ENCODE measurements at regions not wholly inside any gene's neighbourhood (a gene's known extent, or its start where the extent isn't known, plus 50 kb on each side); places are given as distances from the start of the nearest gene placed in this dataset.

DNA sequence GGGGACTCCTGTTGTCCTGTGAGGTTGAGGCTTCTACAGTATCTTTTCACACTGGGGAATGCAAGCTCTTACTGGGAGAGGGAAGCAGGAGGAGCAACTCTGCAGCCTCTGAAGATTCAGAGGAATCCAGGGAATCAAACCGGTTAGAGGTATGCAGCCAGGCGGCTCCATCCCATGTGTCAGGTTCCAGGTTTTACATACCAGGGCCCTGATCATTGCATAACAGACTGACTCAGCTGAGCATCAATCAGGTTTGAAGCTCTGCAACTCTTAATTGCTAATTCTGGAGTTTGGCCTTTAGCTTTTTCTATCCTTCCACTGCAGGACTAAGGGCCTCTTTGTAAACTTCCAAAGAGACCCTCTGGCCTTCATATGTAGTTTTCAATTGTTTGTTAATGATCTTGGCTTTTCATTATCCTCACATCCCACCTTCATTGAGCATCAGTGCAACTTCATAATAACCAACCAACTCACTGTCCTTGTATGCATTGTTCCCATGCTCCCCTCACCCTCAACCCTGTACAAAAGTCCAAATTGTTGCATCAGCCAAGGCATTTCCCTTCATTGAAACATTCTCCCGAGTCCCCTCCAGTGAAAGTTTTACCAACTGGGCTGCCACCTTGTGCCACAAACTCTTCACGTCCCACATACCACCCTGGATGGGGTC is 59.7 kb upstream of the DHX40 start:
- H2BK120ac ChIP-seq (ENCODE audit: low read depth, low read length) = no peak overlapping the region
- H2AK5ac ChIP-seq (ENCODE audit: low read length) = no peak overlapping the region
- H3K79me2 ChIP-seq (ENCODE audit: control insufficient read depth, insufficient read depth, low read length) = no peaks in the 10 kb centered on the region
- no peaks in the 10 kb centered on the region for H3K79me1 ChIP-seq (ENCODE audit: low read length)
- no peaks in the 10 kb centered on the region for H3K27me3 ChIP-seq (ENCODE audit: insufficient read depth, low read length, poor library complexity)
- no peak overlapping the region for H2BK15ac ChIP-seq (replicated peaks; ENCODE audit: low read depth)
- no peak overlapping the region for H3K56ac ChIP-seq (ENCODE audit: low read length)
- H3K4me1 ChIP-seq (ENCODE audit: control insufficient read depth, low read depth, low read length) = no peaks in the 10 kb centered on the region
- H4K5ac ChIP-seq (ENCODE audit: low read length) = no peak overlapping the region
- H3K4ac ChIP-seq (ENCODE audit: low read depth, low read length) = no peak overlapping the region
- H2BK5ac ChIP-seq (ENCODE audit: low read length) = no peak overlapping the region
- H3K4me3 ChIP-seq (ENCODE audit: low read length) = no peak overlapping the region
- peak; percentile 84 for DNase-seq
- H3K36me3 ChIP-seq (ENCODE audit: control insufficient read depth, insufficient read depth, low read length) = no peaks in the 10 kb centered on the region
- no peak overlapping the region for H3K27ac ChIP-seq (ENCODE audit: low read depth, low read length)
- no peak overlapping the region for H3K4me2 ChIP-seq (ENCODE audit: low read length)
- no peak overlapping the region for H3K23ac ChIP-seq (ENCODE audit: low read length)
- H3K9ac ChIP-seq (ENCODE audit: low read length) = no peak overlapping the region
- WGBS (ENCODE audit: extremely low coverage, insufficient coverage, low lambda C conversion rate) = no CpG with 5 or more reads among the region's 4 CpGs
- no peak overlapping the region for H4K8ac ChIP-seq (ENCODE audit: low read depth, low read length)
- no peak overlapping the region for H3K18ac ChIP-seq (ENCODE audit: low read length)

DNA sequence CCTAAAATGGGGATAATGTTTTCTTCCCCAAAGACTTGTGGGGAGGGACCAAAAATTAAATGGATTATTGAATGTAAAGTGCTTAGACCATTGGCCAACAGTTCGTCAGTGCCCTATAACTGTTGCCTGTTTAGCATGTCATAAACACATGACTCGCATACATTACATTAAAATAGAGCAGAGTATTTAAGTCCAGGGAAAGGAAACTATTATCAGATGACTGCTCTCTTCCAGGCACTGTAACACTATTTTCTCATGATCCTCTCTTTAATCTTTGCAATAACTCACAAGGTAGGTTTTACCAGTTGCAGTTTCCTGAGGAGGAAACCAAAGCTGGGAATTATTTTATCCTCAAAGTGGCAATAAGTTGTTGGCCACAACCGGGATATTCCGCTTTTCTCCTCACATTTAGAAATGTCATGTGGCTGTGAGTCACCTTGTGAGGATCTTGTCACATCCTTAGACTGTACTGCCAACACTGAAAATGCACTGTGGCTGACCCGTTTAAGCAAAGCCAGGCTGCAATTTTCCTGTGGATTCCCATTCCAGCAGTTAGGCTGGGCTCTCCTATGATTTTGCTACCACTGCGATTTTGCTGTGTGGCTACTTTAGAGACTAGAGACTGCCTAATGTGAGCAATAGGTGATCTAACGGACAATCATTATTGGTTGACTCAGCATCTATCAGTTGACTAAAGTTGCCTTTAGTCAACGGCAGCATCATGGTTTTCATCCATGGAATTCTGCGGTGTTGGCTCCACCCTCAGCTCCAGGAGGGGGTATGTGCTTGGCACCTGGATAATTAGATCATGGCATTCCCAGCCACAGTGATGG is 58.3 kb upstream of the DHX40 start:
- no peaks in the 10 kb centered on the region for H3K27me3 ChIP-seq (ENCODE audit: insufficient read depth, low read length, poor library complexity)
- no peak overlapping the region for H2AK5ac ChIP-seq (ENCODE audit: low read length)
- no peaks in the 10 kb centered on the region for H3K36me3 ChIP-seq (ENCODE audit: control insufficient read depth, insufficient read depth, low read length)
- H3K4me1 ChIP-seq (ENCODE audit: control insufficient read depth, low read depth, low read length) = no peaks in the 10 kb centered on the region
- H4K5ac ChIP-seq (ENCODE audit: low read length) = no peak overlapping the region
- no peak overlapping the region for H2BK120ac ChIP-seq (ENCODE audit: low read depth, low read length)
- H3K4me2 ChIP-seq (ENCODE audit: low read length) = no peak overlapping the region
- H3K56ac ChIP-seq (ENCODE audit: low read length) = no peak overlapping the region
- no peaks in the 10 kb centered on the region for H3K79me1 ChIP-seq (ENCODE audit: low read length)
- H3K23ac ChIP-seq (ENCODE audit: low read length) = no peak overlapping the region
- H4K8ac ChIP-seq (ENCODE audit: low read depth, low read length) = no peak overlapping the region
- no peak overlapping the region for H3K4me3 ChIP-seq (ENCODE audit: low read length)
- H3K18ac ChIP-seq (ENCODE audit: low read length) = no peak overlapping the region
- H2BK5ac ChIP-seq (ENCODE audit: low read length) = no peak overlapping the region
- H3K9ac ChIP-seq (ENCODE audit: low read length) = no peak overlapping the region
- WGBS (ENCODE audit: extremely low coverage, insufficient coverage, low lambda C conversion rate) = no CpG with 5 or more reads among the region's 9 CpGs
- H3K4ac ChIP-seq (ENCODE audit: low read depth, low read length) = no peak overlapping the region
- H3K27ac ChIP-seq (ENCODE audit: low read depth, low read length) = no peak overlapping the region
- DNase-seq = no peak
- H3K79me2 ChIP-seq (ENCODE audit: control insufficient read depth, insufficient read depth, low read length) = no peaks in the 10 kb centered on the region
- H2BK15ac ChIP-seq (replicated peaks; ENCODE audit: low read depth) = no peak overlapping the region

DNA sequence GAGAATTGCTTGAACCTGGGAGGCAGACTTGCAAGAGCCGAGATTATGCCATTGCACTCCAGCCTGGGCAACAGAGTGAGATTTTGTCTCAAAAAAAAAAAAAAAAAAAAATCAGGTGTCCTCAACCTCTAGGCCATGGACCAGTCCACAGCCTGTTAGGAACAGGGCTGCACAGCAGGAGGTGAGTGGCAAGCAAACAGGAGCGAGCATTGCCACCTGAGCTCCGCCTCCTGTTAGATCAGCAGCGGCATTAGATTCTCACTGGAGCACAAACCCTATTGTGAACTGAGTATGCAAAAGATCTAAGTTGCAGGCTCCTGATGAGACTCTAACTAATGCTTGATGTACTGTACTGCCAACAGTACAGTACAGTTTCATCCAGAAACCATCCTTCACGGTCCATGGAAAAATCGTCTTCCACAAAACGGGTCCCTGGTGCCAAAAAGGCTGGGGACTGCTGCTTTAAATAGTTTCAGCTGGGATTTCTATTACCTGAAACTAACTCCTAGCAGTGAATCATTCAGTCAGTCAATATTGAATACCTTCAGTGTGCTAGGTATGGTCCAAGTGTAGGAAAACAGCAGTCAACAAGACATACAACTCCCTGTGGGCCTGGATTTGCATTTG is 56.3 kb upstream of the DHX40 start:
- Histone ChIP-seq H3K4me2 (ENCODE audit: low read length) (no peak overlapping the region), H3K36me3 (ENCODE audit: control insufficient read depth, insufficient read depth, low read length) (no peaks in the 10 kb centered on the region), H4K8ac (ENCODE audit: low read depth, low read length) (no peak overlapping the region), H3K56ac (ENCODE audit: low read length) (no peak overlapping the region), H4K5ac (ENCODE audit: low read length) (no peak overlapping the region), H3K4me1 (ENCODE audit: control insufficient read depth, low read depth, low read length) (no peaks in the 10 kb centered on the region), H3K79me2 (ENCODE audit: control insufficient read depth, insufficient read depth, low read length) (no peaks in the 10 kb centered on the region), H3K27ac (ENCODE audit: low read depth, low read length) (no peak overlapping the region), H3K27me3 (ENCODE audit: insufficient read depth, low read length, poor library complexity) (no peaks in the 10 kb centered on the region), H2AK5ac (ENCODE audit: low read length) (no peak overlapping the region), H2BK120ac (ENCODE audit: low read depth, low read length) (no peak overlapping the region), H3K18ac (ENCODE audit: low read length) (no peak overlapping the region), H2BK15ac (replicated peaks; ENCODE audit: low read depth) (no peak overlapping the region), H3K4me3 (ENCODE audit: low read length) (no peak overlapping the region), H3K4ac (ENCODE audit: low read depth, low read length) (no peak overlapping the region), H3K23ac (ENCODE audit: low read length) (no peak overlapping the region), H3K79me1 (ENCODE audit: low read length) (no peaks in the 10 kb centered on the region), H3K9ac (ENCODE audit: low read length) (no peak overlapping the region), H2BK5ac (ENCODE audit: low read length) (no peak overlapping the region)
- no CpG with 5 or more reads among the region's 7 CpGs for WGBS (ENCODE audit: extremely low coverage, insufficient coverage, low lambda C conversion rate)
- no peak for DNase-seq

- Histone ChIP-seq H3K23ac (ENCODE audit: low read length) (no peak overlapping the region), H4K5ac (ENCODE audit: low read length) (no peak overlapping the region), H4K8ac (ENCODE audit: low read depth, low read length) (no peak overlapping the region), H3K36me3 (ENCODE audit: control insufficient read depth, insufficient read depth, low read length) (no peaks in the 10 kb centered on the region), H3K4me3 (ENCODE audit: low read length) (no peak overlapping the region), H2BK120ac (ENCODE audit: low read depth, low read length) (no peak overlapping the region), H3K27me3 (ENCODE audit: insufficient read depth, low read length, poor library complexity) (no peaks in the 10 kb centered on the region), H3K27ac (ENCODE audit: low read depth, low read length) (no peak overlapping the region), H3K18ac (ENCODE audit: low read length) (no peak overlapping the region), H2BK5ac (ENCODE audit: low read length) (no peak overlapping the region), H3K79me2 (ENCODE audit: control insufficient read depth, insufficient read depth, low read length) (no peaks in the 10 kb centered on the region), H3K4me1 (ENCODE audit: control insufficient read depth, low read depth, low read length) (no peaks in the 10 kb centered on the region), H3K9ac (ENCODE audit: low read length) (no peak overlapping the region), H3K79me1 (ENCODE audit: low read length) (no peaks in the 10 kb centered on the region), H2AK5ac (ENCODE audit: low read length) (no peak overlapping the region), H2BK15ac (replicated peaks; ENCODE audit: low read depth) (no peak overlapping the region), H3K4ac (ENCODE audit: low read depth, low read length) (no peak overlapping the region), H3K56ac (ENCODE audit: low read length) (no peak overlapping the region), H3K4me2 (ENCODE audit: low read length) (no peak overlapping the region)
- no peak for DNase-seq
- no CpG with 5 or more reads among the region's 2 CpGs for WGBS (ENCODE audit: extremely low coverage, insufficient coverage, low lambda C conversion rate)
Observed at GRCh38 chr17:59510611-59511010, 54.8 kb upstream of the DHX40 start.

DNA sequence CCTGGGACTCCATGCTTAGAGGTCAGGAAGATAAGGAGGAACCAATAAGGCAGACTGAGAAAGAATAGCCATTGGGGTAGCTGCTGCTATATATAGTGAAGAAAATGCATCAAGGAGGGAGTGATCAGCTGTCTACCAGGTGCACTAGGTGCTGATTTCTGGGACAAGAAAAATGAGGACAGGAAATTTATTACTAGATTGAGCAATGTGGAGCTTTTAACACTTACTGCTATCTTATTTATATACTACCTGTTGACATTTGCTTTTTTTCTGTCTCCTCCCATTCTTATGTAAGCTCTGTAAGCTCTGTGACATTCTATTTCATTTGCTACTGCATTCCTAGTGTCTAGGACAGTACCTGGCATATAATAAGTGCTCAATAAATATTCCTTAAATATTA is 53.7 kb upstream of the DHX40 start:
- Histone ChIP-seq H2BK15ac (replicated peaks; ENCODE audit: low read depth) (no peak overlapping the region), H3K18ac (ENCODE audit: low read length) (no peak overlapping the region), H3K4me2 (ENCODE audit: low read length) (no peak overlapping the region), H3K9ac (ENCODE audit: low read length) (no peak overlapping the region), H2BK5ac (ENCODE audit: low read length) (no peak overlapping the region), H3K56ac (ENCODE audit: low read length) (no peak overlapping the region), H2BK120ac (ENCODE audit: low read depth, low read length) (no peak overlapping the region), H3K4me3 (ENCODE audit: low read length) (no peak overlapping the region), H3K27me3 (ENCODE audit: insufficient read depth, low read length, poor library complexity) (no peaks in the 10 kb centered on the region), H4K5ac (ENCODE audit: low read length) (no peak overlapping the region), H3K23ac (ENCODE audit: low read length) (no peak overlapping the region), H3K79me2 (ENCODE audit: control insufficient read depth, insufficient read depth, low read length) (no peaks in the 10 kb centered on the region), H3K79me1 (ENCODE audit: low read length) (no peaks in the 10 kb centered on the region), H3K27ac (ENCODE audit: low read depth, low read length) (no peak overlapping the region), H3K36me3 (ENCODE audit: control insufficient read depth, insufficient read depth, low read length) (no peaks in the 10 kb centered on the region), H3K4me1 (ENCODE audit: control insufficient read depth, low read depth, low read length) (peaks cover 2% of the 10 kb centered on the region), H2AK5ac (ENCODE audit: low read length) (no peak overlapping the region), H3K4ac (ENCODE audit: low read depth, low read length) (no peak overlapping the region), H4K8ac (ENCODE audit: low read depth, low read length) (no peak overlapping the region)
- DNase-seq = no peak

Data from mesendoderm (in vitro differentiated cells).